ENCODE measurements at regions not wholly inside any gene's neighbourhood (a gene's known extent, or its start where the extent isn't known, plus 50 kb on each side); places are given as distances from the start of the nearest gene placed in this dataset.

DNA sequence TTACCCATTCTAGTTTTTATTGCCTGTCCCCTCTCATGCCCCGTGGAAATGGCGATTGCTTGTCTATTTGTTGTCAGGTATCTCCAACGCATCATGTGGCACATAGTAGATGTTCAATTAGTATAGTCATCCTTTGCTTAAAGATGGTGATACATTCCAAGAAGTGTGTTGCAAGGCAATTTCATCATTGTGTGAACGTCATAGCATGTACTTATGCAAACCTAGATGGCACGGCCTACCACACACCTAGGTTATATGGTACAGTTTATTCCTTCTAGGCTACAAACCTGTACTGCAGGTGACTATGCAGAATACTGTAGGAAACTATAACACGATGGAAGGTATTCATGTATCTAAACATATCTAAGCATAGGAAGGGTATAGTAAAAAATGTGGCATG is 163.9 kb upstream of the DAPK1 start:
- TF ChIP-seq POLR2AphosphoS5 (IDR thresholded peaks at IDR 0.05; ENCODE audit: low read depth, low read length) (no peak), TAF1 (IDR thresholded peaks at IDR 0.05; ENCODE audit: borderline replicate concordance, insufficient read depth, low read length) (no peak)

Data from PFSK-1 (cell line).